DOHH2 (cell line): ENCODE measurements at regions not wholly inside any gene's neighbourhood (a gene's known extent, or its start where the extent isn't known, plus 50 kb on each side); places are given as distances from the start of the nearest gene placed in this dataset.

Experiments
- H3F3A ChIP-seq: fragments of 200-600 bp; sonication (generic), shearing (Covaris generic); 2 replicates; pipeline ENCODE4 v1.6.0; 2016; ENCODE audit warnings: antibody characterized with exemption, mild to moderate bottlenecking; ENCODE audit not compliant: control insufficient read depth, insufficient read depth
- H3K27ac ChIP-seq: fragments of 200-600 bp; sonication (generic); 2 replicates; pipeline ENCODE4 v1.5.1; 2014; ENCODE audit warnings: low read depth, mild to moderate bottlenecking, low read length, moderate library complexity
- H3K27me3 ChIP-seq: fragments of 200-600 bp; sonication (generic); 2 replicates; pipeline ENCODE4 v1.6.1; 2014; ENCODE audit warnings: mild to moderate bottlenecking, low read length, mixed read lengths; ENCODE audit not compliant: control insufficient read depth
- H3K36me3 ChIP-seq: fragments of 200-600 bp; sonication (generic); 2 replicates; pipeline ENCODE4 v1.6.1; 2014; ENCODE audit warnings: mild to moderate bottlenecking, low read length, moderate library complexity, mixed read lengths; ENCODE audit not compliant: control insufficient read depth
- H3K4me1 ChIP-seq: fragments of 200-600 bp; sonication (generic); 2 replicates; pipeline ENCODE4 v1.6.1; 2014; ENCODE audit warnings: mild to moderate bottlenecking, low read length, mixed read lengths; ENCODE audit not compliant: control insufficient read depth
- H3K4me2 ChIP-seq: fragments of 200-600 bp; sonication (generic); 2 replicates; pipeline ENCODE4 v1.6.0; 2014; ENCODE audit warnings: mild to moderate bottlenecking, low read length, moderate library complexity
- H3K4me3 ChIP-seq: fragments of 200-600 bp; sonication (generic); 2 replicates; pipeline ENCODE4 v1.5.1; 2014; ENCODE audit warnings: mild to moderate bottlenecking, low read length, mixed read lengths
- H3K79me2 ChIP-seq: fragments of 200-600 bp; sonication (generic); 2 replicates; pipeline ENCODE4 v1.6.1; 2014; ENCODE audit warnings: mild to moderate bottlenecking, low read length, mixed read lengths; ENCODE audit not compliant: control insufficient read depth
- H3K9me2 ChIP-seq: fragments of 200-600 bp; sonication (generic); replicated peaks from 2 replicates; pipeline ENCODE4 v1.6.1; 2014; ENCODE audit warnings: mild to moderate bottlenecking, low read length, mixed read lengths; ENCODE audit not compliant: control insufficient read depth
- H3K9me3 ChIP-seq: fragments of 200-600 bp; sonication (generic); 2 replicates; pipeline ENCODE4 v1.6.1; 2014; ENCODE audit warnings: antibody characterized with exemption, low read length, mixed read lengths; ENCODE audit not compliant: control insufficient read depth, insufficient read depth
- H4K20me1 ChIP-seq: fragments of 200-600 bp; sonication (generic); 2 replicates; pipeline ENCODE4 v1.6.0; 2014; ENCODE audit warnings: low read depth, mild to moderate bottlenecking, antibody characterized with exemption, low read length, moderate library complexity; ENCODE audit not compliant: control insufficient read depth, insufficient read depth
- EZH2phosphoT487 ChIP-seq: fragments of 200-600 bp; sonication (generic); IDR thresholded peaks from 2 replicates; pipeline ENCODE4 v1.6.1; 2017; ENCODE audit warnings: borderline replicate concordance, mild to moderate bottlenecking, antibody characterized with exemption, low read length, moderate library complexity, mixed read lengths
- TF ChIP-seq, protein P1 (sequence below): fragments of 200-600 bp; sonication (generic); IDR thresholded peaks from one replicate; pipeline ENCODE4 v1.5.1; 2014; ENCODE audit warnings: antibody characterized with exemption, mild to moderate bottlenecking, low read depth, low read length; ENCODE audit not compliant: poor library complexity, severe bottlenecking

GRCh38 chrX:109925656-109926055 is 77.3 kb upstream of the TMEM164 start:
- no peak overlapping the region for H3K4me2 ChIP-seq

DNA sequence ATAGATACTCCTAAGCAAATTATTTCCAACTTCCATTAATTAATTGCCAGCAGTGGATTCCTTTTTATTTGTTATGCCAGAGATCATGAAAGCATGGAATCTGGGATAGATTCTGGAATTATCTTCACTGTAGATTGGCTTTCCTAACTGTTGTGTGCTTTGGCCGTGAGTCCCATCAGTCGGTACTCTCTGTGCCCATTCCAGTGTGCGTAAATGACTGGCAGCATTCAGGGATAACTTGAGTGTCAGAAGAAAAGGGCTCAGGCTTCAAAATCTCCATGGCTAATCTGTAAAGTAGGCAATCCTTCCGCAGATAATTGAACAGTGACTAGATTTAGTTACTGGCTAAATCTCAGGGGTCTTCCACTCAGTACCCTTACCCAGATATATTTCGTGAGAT is 76.8 kb upstream of the TMEM164 start:
- Histone ChIP-seq H4K20me1 (no peaks in the 10 kb centered on the region), H3K79me2 (no peaks in the 10 kb centered on the region), H3K27ac (no peak overlapping the region), H3K4me1 (no peaks in the 10 kb centered on the region), H3K9me2 (no peaks in the 10 kb centered on the region), H3K36me3 (no peaks in the 10 kb centered on the region), H3K4me2 (no peak overlapping the region), H3K4me3 (no peak overlapping the region), H3K9me3 (no peaks in the 10 kb centered on the region), H3K27me3 (no peaks in the 10 kb centered on the region), H3F3A (no peaks in the 10 kb centered on the region)
- TF ChIP-seq, protein P1, sequence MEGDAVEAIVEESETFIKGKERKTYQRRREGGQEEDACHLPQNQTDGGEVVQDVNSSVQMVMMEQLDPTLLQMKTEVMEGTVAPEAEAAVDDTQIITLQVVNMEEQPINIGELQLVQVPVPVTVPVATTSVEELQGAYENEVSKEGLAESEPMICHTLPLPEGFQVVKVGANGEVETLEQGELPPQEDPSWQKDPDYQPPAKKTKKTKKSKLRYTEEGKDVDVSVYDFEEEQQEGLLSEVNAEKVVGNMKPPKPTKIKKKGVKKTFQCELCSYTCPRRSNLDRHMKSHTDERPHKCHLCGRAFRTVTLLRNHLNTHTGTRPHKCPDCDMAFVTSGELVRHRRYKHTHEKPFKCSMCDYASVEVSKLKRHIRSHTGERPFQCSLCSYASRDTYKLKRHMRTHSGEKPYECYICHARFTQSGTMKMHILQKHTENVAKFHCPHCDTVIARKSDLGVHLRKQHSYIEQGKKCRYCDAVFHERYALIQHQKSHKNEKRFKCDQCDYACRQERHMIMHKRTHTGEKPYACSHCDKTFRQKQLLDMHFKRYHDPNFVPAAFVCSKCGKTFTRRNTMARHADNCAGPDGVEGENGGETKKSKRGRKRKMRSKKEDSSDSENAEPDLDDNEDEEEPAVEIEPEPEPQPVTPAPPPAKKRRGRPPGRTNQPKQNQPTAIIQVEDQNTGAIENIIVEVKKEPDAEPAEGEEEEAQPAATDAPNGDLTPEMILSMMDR: no peak
- no peak for TF ChIP-seq EZH2phosphoT487

More at GRCh38 chrX:109925656-109926055, 77.3 kb upstream of the TMEM164 start:
- Histone ChIP-seq H3K36me3 (no peaks in the 10 kb centered on the region), H3K79me2 (no peaks in the 10 kb centered on the region), H3K27me3 (no peaks in the 10 kb centered on the region), H3K4me3 (no peak overlapping the region), H3K9me2 (no peaks in the 10 kb centered on the region), H3K4me1 (no peaks in the 10 kb centered on the region), H4K20me1 (no peaks in the 10 kb centered on the region), H3K9me3 (no peaks in the 10 kb centered on the region), H3F3A (no peaks in the 10 kb centered on the region), H3K27ac (no peak overlapping the region)
- no peak for TF ChIP-seq EZH2phosphoT487
- TF ChIP-seq, protein P1: no peak

DNA sequence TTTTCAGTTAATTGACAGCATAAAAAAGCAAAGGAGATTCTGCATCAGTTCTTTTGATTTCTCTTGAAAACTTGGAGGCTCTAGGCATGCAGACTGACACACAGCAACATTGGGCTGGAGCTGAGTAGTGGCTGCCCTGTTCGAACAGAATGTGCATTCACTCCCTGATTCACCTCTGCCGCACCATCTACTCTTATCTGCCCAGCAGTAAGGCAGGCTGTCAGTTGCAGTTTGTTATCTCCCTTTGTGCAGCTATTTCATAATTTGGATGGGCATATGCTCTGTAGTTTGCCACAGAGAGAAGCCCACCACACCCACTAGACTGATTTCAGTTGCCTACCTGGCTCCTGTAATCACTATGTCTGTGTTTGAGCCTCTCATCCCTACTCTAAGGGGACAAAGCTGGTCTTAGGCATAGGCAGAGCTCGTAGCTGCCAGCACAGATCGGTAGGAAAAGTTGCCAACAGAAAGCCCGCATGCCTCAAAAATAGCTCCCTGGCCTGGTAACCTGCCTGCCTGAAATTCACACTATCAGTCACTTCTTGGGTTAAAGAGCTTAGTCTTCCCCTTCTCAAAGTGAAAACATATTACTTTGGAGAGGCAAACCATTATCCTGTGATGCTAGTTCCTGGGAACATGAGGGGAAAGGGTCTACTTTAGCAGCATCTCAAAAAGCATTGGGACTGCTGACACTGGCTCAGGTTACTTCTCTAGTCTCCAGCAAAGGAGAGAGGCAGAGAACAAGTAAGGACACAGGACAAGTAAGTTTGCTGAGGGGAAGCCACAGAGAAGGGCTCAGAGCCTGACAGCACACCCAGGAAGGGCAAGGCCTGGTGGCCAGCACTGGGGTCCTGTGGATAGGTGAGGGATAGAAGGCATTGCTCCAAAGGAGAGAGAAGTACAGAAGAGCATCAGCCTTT is 75.9 kb upstream of the TMEM164 start:
- no peak overlapping the region for H3K4me3 ChIP-seq
- no peaks in the 10 kb centered on the region for H3K9me3 ChIP-seq
- no peak for TF ChIP-seq EZH2phosphoT487
- TF ChIP-seq, protein P1: no peak
- H3K27me3 ChIP-seq: no peaks in the 10 kb centered on the region
- H3K79me2 ChIP-seq: no peaks in the 10 kb centered on the region
- no peaks in the 10 kb centered on the region for H3K9me2 ChIP-seq
- no peaks in the 10 kb centered on the region for H3F3A ChIP-seq
- no peak overlapping the region for H3K4me2 ChIP-seq
- H4K20me1 ChIP-seq: no peaks in the 10 kb centered on the region
- no peaks in the 10 kb centered on the region for H3K36me3 ChIP-seq
- H3K27ac ChIP-seq: no peak overlapping the region
- no peaks in the 10 kb centered on the region for H3K4me1 ChIP-seq
